Thoracic aorta (tissue), 2 donors: ENCODE measurements at regions not wholly inside any gene's neighbourhood (a gene's known extent, or its start where the extent isn't known, plus 50 kb on each side); places are given as distances from the start of the nearest gene placed in this dataset.

Source experiments
- ATAC-seq: fragments of 150-250 bp; one replicate; pipeline ENCODE4 v1.8.0; 2017; ENCODE audit warnings: low read depth; ENCODE audit not compliant: insufficient number of reproducible peaks, low FRiP score
- DNase-seq: peaks from one replicate; pipeline ENCODE4 v3.0.0-alpha.2; 2020; ENCODE audit warnings: low spot score
- H3K27ac ChIP-seq, 2 donors: fragments of 200-600 bp; sonication (generic); 1 replicate in 1 of 2; 2 replicates in 1 of 2; pipeline ENCODE4 v1.5.1; 2016; ENCODE audit warnings: mild to moderate bottlenecking in 2 of 2, moderate library complexity in 2 of 2
- H3K27me3 ChIP-seq: fragments of 200-600 bp; sonication (generic); replicated peaks from 2 replicates; pipeline ENCODE4 v1.6.0; 2016; ENCODE audit warnings: mild to moderate bottlenecking; ENCODE audit not compliant: insufficient read depth
- H3K36me3 ChIP-seq: fragments of 200-600 bp; sonication (generic); one replicate; pipeline ENCODE4 v1.5.1; 2016
- H3K4me1 ChIP-seq, 2 donors: fragments of 200-600 bp; sonication (generic); 1 replicate in 1 of 2; 2 replicates in 1 of 2; pipeline versions ENCODE4 v1.5.1 to v1.6.0; 2016; ENCODE audit warnings: low read depth in 2 of 2, mild to moderate bottlenecking in 1 of 2; ENCODE audit not compliant: control insufficient read depth in 1 of 2
- H3K4me3 ChIP-seq: fragments of 200-600 bp; sonication (generic); 2 replicates; pipeline ENCODE4 v1.5.1; 2016; ENCODE audit warnings: mild to moderate bottlenecking
- H3K9me3 ChIP-seq: fragments of 200-600 bp; sonication (generic); 2 replicates; pipeline ENCODE4 v1.5.1; 2016
- TF ChIP-seq, protein P1 (sequence below): fragments of 200-600 bp; sonication (generic); IDR thresholded peaks from one replicate; pipeline ENCODE4 v1.5.1; 2019; ENCODE audit warnings: antibody characterized with exemption

DNA sequence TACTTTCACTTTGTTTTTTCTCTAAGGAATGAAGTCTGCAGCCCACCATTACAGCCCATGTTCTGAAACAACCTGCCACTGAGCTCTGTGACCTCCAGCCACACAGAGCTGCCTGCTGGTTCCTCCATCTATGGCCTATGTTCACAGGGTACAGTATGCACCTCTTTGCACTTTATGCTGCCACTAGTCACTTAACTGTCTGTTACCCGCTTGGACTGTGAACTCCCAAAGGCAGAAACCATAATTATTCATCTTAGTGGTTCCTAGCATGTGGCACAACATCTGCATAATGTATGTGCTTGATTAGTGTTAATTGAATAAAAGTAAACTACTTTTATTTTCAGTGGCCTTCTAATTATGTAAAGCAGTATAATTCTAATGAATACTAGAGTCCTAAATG, 95.5 kb upstream of the BET1 start:
- Histone ChIP-seq H3K27me3 (no peaks in the 10 kb centered on the region), H3K36me3 (no peaks in the 10 kb centered on the region), H3K27ac (no peak overlapping the region), H3K9me3 (no peaks in the 10 kb centered on the region), H3K4me1 (no peaks in the 10 kb centered on the region), H3K4me3 (no peak overlapping the region)
- DNase-seq (no peak), ATAC-seq (no peak)
- TF ChIP-seq, protein P1, sequence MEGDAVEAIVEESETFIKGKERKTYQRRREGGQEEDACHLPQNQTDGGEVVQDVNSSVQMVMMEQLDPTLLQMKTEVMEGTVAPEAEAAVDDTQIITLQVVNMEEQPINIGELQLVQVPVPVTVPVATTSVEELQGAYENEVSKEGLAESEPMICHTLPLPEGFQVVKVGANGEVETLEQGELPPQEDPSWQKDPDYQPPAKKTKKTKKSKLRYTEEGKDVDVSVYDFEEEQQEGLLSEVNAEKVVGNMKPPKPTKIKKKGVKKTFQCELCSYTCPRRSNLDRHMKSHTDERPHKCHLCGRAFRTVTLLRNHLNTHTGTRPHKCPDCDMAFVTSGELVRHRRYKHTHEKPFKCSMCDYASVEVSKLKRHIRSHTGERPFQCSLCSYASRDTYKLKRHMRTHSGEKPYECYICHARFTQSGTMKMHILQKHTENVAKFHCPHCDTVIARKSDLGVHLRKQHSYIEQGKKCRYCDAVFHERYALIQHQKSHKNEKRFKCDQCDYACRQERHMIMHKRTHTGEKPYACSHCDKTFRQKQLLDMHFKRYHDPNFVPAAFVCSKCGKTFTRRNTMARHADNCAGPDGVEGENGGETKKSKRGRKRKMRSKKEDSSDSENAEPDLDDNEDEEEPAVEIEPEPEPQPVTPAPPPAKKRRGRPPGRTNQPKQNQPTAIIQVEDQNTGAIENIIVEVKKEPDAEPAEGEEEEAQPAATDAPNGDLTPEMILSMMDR, result no peak

DNA sequence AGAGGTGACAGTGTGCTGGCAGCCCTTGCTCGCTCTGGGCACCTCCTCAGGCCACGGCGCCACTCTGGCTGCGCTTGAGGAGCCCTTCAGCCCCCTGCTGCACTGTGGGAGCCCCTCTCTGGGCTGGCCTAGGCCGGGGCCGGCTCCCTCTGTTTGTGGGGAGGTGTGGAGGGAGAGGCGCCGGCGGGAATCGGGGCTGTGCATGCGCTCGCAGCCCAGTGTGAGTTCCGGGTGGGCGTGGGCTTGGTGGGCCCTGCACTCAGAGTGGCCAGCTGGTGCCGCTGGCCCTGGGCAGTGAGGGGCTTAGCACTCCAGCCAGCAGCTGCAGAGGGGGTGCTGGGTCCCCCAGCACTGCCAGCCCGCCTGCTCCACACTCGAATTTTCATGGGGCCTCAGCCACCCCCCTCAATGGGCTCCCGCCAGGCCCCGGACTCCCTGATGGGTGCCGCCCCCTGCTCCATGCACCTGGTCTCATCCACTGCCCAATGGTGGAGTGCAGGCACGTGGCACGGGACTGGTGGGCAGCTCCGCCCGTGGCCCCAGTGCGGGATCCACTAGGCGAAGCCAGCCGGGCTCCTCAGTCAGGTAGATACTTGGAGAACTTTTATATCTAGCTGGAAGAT, 96.7 kb upstream of the BET1 start:
- Histone ChIP-seq H3K27me3 (no peaks in the 10 kb centered on the region), H3K4me1 (no peaks in the 10 kb centered on the region), H3K36me3 (no peaks in the 10 kb centered on the region), H3K9me3 (no peaks in the 10 kb centered on the region), H3K27ac (no peak overlapping the region), H3K4me3 (no peak overlapping the region)
- DNase-seq (no peak), ATAC-seq (no peak)
- TF ChIP-seq, protein P1, result no peak

DNA sequence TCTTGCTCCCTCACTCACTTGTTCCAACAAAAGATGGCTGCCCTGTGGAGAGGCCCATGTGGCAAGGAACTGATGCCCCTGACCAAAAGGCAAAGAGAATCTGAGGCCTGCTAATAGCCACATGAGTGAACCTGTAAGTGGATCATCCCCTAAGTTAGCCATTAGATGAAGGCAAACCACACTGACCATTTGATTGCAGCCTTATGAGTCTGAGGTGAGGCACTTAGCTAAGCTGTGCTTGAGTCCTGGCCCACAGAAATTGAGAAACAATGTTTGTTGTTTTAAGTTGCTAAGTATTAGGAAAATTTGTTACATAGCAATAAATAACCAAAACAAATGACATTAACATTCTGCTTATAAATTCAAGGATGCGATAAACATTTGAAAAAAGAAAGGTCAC, 100.1 kb upstream of the BET1 start:
- no peaks in the 10 kb centered on the region for H3K27me3 ChIP-seq
- H3K9me3 ChIP-seq, result no peaks in the 10 kb centered on the region
- H3K27ac ChIP-seq, result no peak overlapping the region
- no peak overlapping the region for H3K4me3 ChIP-seq
- no peaks in the 10 kb centered on the region for H3K36me3 ChIP-seq
- TF ChIP-seq, protein P1, result no peak
- no peak for ATAC-seq
- DNase-seq, result no peak
- no peaks in the 10 kb centered on the region for H3K4me1 ChIP-seq

DNA sequence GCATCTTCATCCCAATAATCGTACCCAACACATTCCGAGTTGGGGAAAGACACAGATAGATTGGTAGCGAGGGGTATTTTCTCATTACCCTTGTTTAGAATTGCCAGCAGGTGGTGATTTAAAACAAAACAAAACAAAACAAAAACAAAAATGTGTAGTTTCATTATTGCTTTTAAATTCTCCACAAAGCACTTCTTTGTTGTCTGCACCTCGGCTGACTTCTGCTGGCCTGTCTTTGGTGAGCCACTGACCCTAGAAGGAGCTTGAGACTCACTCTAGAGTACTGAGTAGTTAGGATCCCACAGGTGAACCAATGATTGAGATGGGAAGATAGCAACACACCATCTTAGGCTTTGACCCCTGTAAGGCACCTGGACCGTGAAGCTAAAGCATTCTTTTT, 105.4 kb upstream of the BET1 start:
- H3K27me3 ChIP-seq, result no peaks in the 10 kb centered on the region
- no peak for ATAC-seq
- H3K36me3 ChIP-seq, result no peaks in the 10 kb centered on the region
- TF ChIP-seq, protein P1, result no peak
- no peak overlapping the region for H3K27ac ChIP-seq
- DNase-seq, result no peak
- H3K4me1 ChIP-seq, result no peaks in the 10 kb centered on the region
- no peak overlapping the region for H3K4me3 ChIP-seq
- H3K9me3 ChIP-seq, result no peaks in the 10 kb centered on the region

DNA sequence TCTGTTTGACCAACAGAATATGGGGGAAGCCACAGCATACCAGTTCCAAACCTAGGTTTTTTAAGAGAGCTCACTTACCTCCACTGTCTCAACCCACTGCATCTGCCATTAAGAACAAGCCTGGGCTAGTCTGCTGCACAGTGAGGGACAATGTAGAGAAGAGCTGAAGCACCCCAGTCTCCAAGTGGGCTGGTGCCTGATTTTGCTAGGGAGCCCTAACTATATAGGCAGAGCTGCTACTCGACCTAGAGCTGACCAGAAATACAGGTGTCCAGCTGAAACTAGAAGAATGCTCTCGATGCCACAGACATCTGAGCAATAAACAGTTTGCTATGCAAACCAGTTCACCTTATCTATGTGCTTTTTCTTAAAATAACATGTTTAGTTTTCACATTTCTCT, 106.9 kb upstream of the BET1 start:
- ATAC-seq (no peak), DNase-seq (no peak)
- H3K4me3 ChIP-seq, result no peak overlapping the region
- no peaks in the 10 kb centered on the region for H3K27me3 ChIP-seq
- TF ChIP-seq, protein P1, result no peak
- no peaks in the 10 kb centered on the region for H3K4me1 ChIP-seq
- no peaks in the 10 kb centered on the region for H3K36me3 ChIP-seq
- no peak overlapping the region for H3K27ac ChIP-seq
- H3K9me3 ChIP-seq, result no peaks in the 10 kb centered on the region
